ENCODE measurements at regions not wholly inside any gene's neighbourhood (a gene's known extent, or its start where the extent isn't known, plus 50 kb on each side); places are given as distances from the start of the nearest gene placed in this dataset.
"Not testable (repeated sequence)": the region's sequence is repeated elsewhere in the genome, so short reads cannot be mapped to it uniquely, and the experiment has no call there.

- DNase-seq (ENCODE audit: low read depth) = not testable (repeated sequence)
Measured at GRCh38 chr1:70747123-70747522, 300.5 kb downstream of the PTGER3 start.

GRCh38 chr1:70751676-70752287, 295.8 kb downstream of the PTGER3 start:
- not testable (repeated sequence) for DNase-seq (ENCODE audit: low read depth)

GRCh38 chr1:70754701-70755100, 292.9 kb downstream of the PTGER3 start:
- DNase-seq (ENCODE audit: low read depth) = no peak

GRCh38 chr1:70760154-70760553, 287.5 kb downstream of the PTGER3 start:
- DNase-seq (ENCODE audit: low read depth) = no peak

- no peak for DNase-seq (ENCODE audit: low read depth)
Measured at GRCh38 chr1:70762386-70762785, 285.2 kb downstream of the PTGER3 start.

GRCh38 chr1:70764747-70765146, 282.9 kb downstream of the PTGER3 start:
- no peak for DNase-seq (ENCODE audit: low read depth)

- no peak for DNase-seq (ENCODE audit: low read depth)
Measured at GRCh38 chr1:70767377-70767776, 280.2 kb downstream of the PTGER3 start.

GRCh38 chr1:70768216-70768615, 279.4 kb downstream of the PTGER3 start:
- no peak for DNase-seq (ENCODE audit: low read depth)

GRCh38 chr1:70778056-70778762, 269.4 kb downstream of the PTGER3 start:
- DNase-seq (ENCODE audit: low read depth) = no peak

- no peak for DNase-seq (ENCODE audit: low read depth)
Measured at GRCh38 chr1:70778934-70779333, 268.7 kb downstream of the PTGER3 start.

GRCh38 chr1:70779571-70779970, 268.0 kb downstream of the PTGER3 start:
- no peak for DNase-seq (ENCODE audit: low read depth)

- no peak for DNase-seq (ENCODE audit: low read depth)
Measured at GRCh38 chr1:70785287-70785686, 262.3 kb downstream of the PTGER3 start.

GRCh38 chr1:70790232-70790923, 257.2 kb downstream of the PTGER3 start:
- DNase-seq (ENCODE audit: low read depth) = no peak

- not testable (repeated sequence) for DNase-seq (ENCODE audit: low read depth)
Measured at GRCh38 chr1:70795064-70795463, 252.6 kb downstream of the PTGER3 start.

- DNase-seq (ENCODE audit: low read depth) = not testable (repeated sequence)
Measured at GRCh38 chr1:70796298-70796697, 251.3 kb downstream of the PTGER3 start.

- DNase-seq (ENCODE audit: low read depth) = not testable (repeated sequence)
Measured at GRCh38 chr1:70802625-70803024, 245.0 kb downstream of the PTGER3 start.

GRCh38 chr1:70805641-70806040, 242.0 kb downstream of the PTGER3 start:
- DNase-seq (ENCODE audit: low read depth) = no peak

GRCh38 chr1:70807088-70807664, 240.4 kb downstream of the PTGER3 start:
- no peak for DNase-seq (ENCODE audit: low read depth)

GRCh38 chr1:70809069-70809468, 238.5 kb downstream of the PTGER3 start:
- DNase-seq (ENCODE audit: low read depth) = no peak

GRCh38 chr1:70811815-70812214, 235.8 kb downstream of the PTGER3 start:
- DNase-seq (ENCODE audit: low read depth) = no peak

GRCh38 chr1:70812442-70813109, 235.0 kb downstream of the PTGER3 start:
- DNase-seq (ENCODE audit: low read depth) = no peak

GRCh38 chr1:70818401-70818800, 229.2 kb downstream of the PTGER3 start:
- no peak for DNase-seq (ENCODE audit: low read depth)
